Mesothelial cell of epicardium (in vitro differentiated cells): ENCODE measurements at regions not wholly inside any gene's neighbourhood (a gene's known extent, or its start where the extent isn't known, plus 50 kb on each side); places are given as distances from the start of the nearest gene placed in this dataset.

Experiments
- DNase-seq, 2 experiments: peaks; one replicate each; pipeline ENCODE4 v3.0.0; 2021; ENCODE audit warnings: low spot score in 2 of 2; ENCODE audit not compliant: unreplicated experiment in 2 of 2
- H3K27ac Mint-ChIP-seq: 2 replicates; pipeline ENCODE4 v1.8.0; 2021; ENCODE audit warnings: mixed read lengths
- H3K27me3 Mint-ChIP-seq: 2 replicates; pipeline ENCODE4 v1.8.0; 2021; ENCODE audit warnings: low read depth, mixed read lengths
- H3K36me3 Mint-ChIP-seq: 2 replicates; pipeline ENCODE4 v1.8.0; 2021; ENCODE audit warnings: mixed read lengths
- H3K4me1 Mint-ChIP-seq: 2 replicates; pipeline ENCODE4 v1.8.0; 2021; ENCODE audit warnings: mixed read lengths
- H3K4me3 Mint-ChIP-seq: 2 replicates; pipeline ENCODE4 v1.8.0; 2021; ENCODE audit warnings: mild to moderate bottlenecking, moderate library complexity, mixed read lengths
- H3K9me3 Mint-ChIP-seq: 2 replicates; pipeline ENCODE4 v1.8.0; 2021; ENCODE audit warnings: mixed read lengths
- CTCF ChIP-seq: fragments of 200-600 bp; sonication (generic); IDR thresholded peaks from one replicate; pipeline ENCODE4 v1.5.0; 2021; ENCODE audit warnings: antibody characterized with exemption; ENCODE audit not compliant: unreplicated experiment

DNA sequence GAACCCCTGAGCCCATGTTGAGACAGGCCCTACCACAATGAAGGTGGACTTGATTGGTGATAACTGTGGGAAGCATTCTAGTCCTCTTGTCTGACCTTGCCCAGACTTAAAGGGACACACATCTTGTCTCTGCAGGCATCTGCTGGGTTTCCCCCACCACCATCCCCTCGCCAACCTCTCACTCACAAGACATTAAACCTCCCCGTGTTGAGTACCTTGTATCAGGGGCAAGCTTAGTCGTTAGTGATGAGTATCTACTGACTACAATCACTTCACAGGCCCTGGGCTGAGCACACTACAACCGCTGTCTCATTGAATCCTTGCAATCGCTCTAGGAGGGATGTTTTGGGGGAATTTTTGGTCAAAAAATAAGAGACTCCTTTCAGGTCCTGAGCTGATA lies 86.0 kb downstream of the ICOS start:
- Mint-ChIP-seq H3K27me3 (no peaks in the 10 kb centered on the region), H3K4me3 (no peak overlapping the region)

DNA sequence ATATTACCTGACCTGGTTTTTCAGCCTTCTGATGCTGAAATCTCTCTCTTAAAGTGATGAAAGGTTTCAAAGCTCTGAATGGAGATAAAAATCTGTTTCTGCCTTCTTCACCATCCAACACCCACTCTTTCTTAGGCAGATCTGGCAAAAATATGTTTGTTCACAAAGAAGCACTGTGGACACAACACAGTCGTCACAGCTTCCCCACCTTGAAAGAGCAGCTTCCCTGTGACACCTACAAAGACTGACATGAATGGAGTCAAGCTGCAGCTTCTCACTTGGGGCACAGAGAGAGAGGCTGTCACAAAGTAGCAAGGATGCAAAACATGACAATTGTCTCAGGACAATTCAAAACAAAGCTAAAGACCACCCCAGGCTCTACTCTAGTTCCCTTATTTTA lies 86.5 kb downstream of the ICOS start:
- Mint-ChIP-seq H3K27me3 (no peaks in the 10 kb centered on the region), H3K36me3 (no peaks in the 10 kb centered on the region), H3K9me3 (peaks cover 4% of the 10 kb centered on the region), H3K4me1 (peaks cover 34% of the 10 kb centered on the region), H3K4me3 (no peak overlapping the region), H3K27ac (peak overlapping the region; percentile 18)
- no peak for TF ChIP-seq CTCF
- DNase-seq = no peak

More for the DNA sequence above, 86.0 kb downstream of the ICOS start:
- Mint-ChIP-seq H3K36me3 (no peaks in the 10 kb centered on the region), H3K27ac (peak overlapping the region; percentile 18), H3K9me3 (peaks cover 9% of the 10 kb centered on the region), H3K4me1 (peaks cover 34% of the 10 kb centered on the region)
- no peak for DNase-seq
- no peak for TF ChIP-seq CTCF

GRCh38 chr2:204024503-204024902 lies 87.9 kb downstream of the ICOS start:
- Mint-ChIP-seq H3K4me3 (no peak overlapping the region), H3K4me1 (peaks cover 34% of the 10 kb centered on the region)

DNA sequence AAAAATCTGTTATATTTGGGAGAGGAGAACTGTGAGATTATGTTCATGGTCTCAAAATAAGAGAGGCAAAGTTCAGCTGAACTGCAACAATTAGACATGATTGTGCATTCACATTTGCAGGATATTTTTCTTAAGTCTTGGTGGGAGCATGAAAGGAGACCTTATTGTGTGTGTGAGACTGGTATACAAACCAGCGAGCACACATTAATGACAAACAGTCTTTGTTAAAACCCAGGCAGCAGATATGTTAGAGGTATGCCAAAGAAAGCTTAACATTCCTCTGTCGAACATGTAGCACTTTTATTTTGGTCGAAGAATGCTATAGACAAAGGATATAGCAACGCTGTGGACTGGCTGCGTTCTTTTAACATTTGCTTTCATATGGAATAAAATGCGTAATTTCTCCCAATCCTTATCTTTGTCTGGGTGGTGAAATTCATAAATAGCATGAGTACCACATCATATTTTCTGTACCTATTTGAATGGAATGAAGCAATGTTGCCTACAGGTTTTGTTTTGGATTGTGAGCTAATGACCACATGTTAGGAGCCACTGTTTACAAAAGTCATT lies 88.4 kb downstream of the ICOS start:
- peaks cover 2% of the 10 kb centered on the region for H3K9me3 Mint-ChIP-seq
- H3K27ac Mint-ChIP-seq = peak overlapping the region; percentile 23
- H3K4me3 Mint-ChIP-seq = no peak overlapping the region
- H3K27me3 Mint-ChIP-seq = no peaks in the 10 kb centered on the region
- no peak for DNase-seq
- no peaks in the 10 kb centered on the region for H3K36me3 Mint-ChIP-seq
- no peak for TF ChIP-seq CTCF
- H3K4me1 Mint-ChIP-seq = peaks cover 34% of the 10 kb centered on the region

More at GRCh38 chr2:204024503-204024902, 87.9 kb downstream of the ICOS start:
- peaks cover 4% of the 10 kb centered on the region for H3K9me3 Mint-ChIP-seq
- no peaks in the 10 kb centered on the region for H3K36me3 Mint-ChIP-seq
- no peaks in the 10 kb centered on the region for H3K27me3 Mint-ChIP-seq
- peak; percentile 40 for TF ChIP-seq CTCF
- peak overlapping the region; percentile 23 for H3K27ac Mint-ChIP-seq
- DNase-seq = no peak

DNA sequence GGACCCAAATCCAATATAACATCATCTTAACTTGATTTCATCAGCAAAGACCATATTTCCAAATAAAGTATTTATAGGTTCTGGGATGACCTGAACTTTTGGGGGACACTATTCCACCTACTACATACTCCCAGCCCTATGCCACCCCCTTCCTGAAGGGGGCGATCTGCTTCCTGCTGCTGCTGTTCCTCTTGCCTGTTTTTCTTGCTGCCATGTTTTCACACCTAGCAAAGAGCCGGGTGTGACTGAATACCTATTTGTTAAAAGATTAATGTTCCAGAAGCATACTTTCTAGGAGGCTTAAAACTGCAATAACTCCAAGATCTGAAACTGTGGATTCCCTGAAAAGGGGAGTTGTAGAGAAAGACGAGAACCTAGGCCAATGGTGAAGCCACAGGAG lies 89.7 kb downstream of the ICOS start:
- no peaks in the 10 kb centered on the region for H3K9me3 Mint-ChIP-seq
- H3K36me3 Mint-ChIP-seq = no peaks in the 10 kb centered on the region
- no peak for TF ChIP-seq CTCF
- no peak overlapping the region for H3K4me3 Mint-ChIP-seq
- DNase-seq = no peak
- H3K4me1 Mint-ChIP-seq = peaks cover 32% of the 10 kb centered on the region
- H3K27me3 Mint-ChIP-seq = no peaks in the 10 kb centered on the region
- no peak overlapping the region for H3K27ac Mint-ChIP-seq

DNA sequence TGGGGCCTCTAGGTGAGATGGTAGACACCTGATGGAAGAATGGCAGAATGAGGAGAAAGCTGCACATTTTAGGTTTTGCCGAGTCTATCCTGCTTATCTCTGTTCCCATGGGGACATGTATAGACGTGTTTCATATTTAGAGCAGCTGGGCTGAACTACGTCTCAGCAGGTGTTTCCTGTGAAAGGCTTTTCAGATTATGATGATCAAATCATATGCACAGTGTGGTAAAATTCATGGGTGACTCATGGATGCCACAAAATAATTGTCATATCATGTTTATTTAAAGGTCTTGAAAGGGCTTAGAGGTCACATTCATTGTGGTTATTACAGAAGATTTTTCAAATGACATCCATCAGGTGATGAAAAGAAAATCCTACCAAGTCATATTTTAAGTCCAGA lies 90.5 kb downstream of the ICOS start:
- Mint-ChIP-seq H3K27me3 (no peaks in the 10 kb centered on the region), H3K27ac (no peak overlapping the region), H3K4me3 (no peak overlapping the region), H3K4me1 (peaks cover 28% of the 10 kb centered on the region), H3K9me3 (no peaks in the 10 kb centered on the region), H3K36me3 (no peaks in the 10 kb centered on the region)
- TF ChIP-seq CTCF = no peak
- no peak for DNase-seq
